ENCODE measurements at regions not wholly inside any gene's neighbourhood (a gene's known extent, or its start where the extent isn't known, plus 50 kb on each side); places are given as distances from the start of the nearest gene placed in this dataset.

DNA sequence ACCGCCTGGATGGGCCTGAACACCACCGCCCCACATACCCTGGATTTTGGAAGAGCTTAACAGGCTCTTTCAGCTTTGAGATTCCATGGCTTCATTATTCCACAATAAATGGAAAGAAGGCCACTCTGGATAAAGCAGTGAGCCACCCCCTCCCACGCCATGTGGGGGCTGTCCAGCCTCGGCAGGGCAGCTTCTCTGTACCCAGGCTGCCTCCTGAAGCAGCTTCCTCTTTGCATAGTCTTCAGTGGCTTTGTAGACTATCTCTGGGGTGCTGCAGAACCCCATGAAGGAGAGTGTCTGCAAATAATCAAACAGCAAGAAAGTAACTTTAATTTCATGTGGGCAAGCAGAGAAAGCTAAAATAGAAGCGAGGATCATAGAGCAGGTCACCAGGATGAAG, 96.6 kb upstream of the NXT1 start:
- TF ChIP-seq CTCF (optimal IDR thresholded peaks at IDR 0.05 in 1 of 3, IDR thresholded peaks at IDR 0.05 in 1 of 3, conservative IDR thresholded peaks at IDR 0.05 in 1 of 3; ENCODE audit: extremely low read depth in 1 of 3, insufficient read depth in 2 of 3, low read length in 3 of 3) = no peak
- TF ChIP-seq EZH2 (IDR thresholded peaks at IDR 0.05; ENCODE audit: low read length) = no peak

Measured in keratinocyte (primary cell).